PFSK-1 (cell line): ENCODE measurements at regions not wholly inside any gene's neighbourhood (a gene's known extent, or its start where the extent isn't known, plus 50 kb on each side); places are given as distances from the start of the nearest gene placed in this dataset.

Experiments
- POLR2AphosphoS5 ChIP-seq: IDR thresholded peaks from 2 replicates; pipeline ENCODE4 v1.6.1; 2012; ENCODE audit warnings: low read depth, mild to moderate bottlenecking, control low read depth, low read length, moderate library complexity
- REST ChIP-seq, 2 experiments: IDR thresholded peaks; 2 replicates each; pipeline versions ENCODE4 v1.6.1 to v1.8.0; 2011 to 2012; ENCODE audit warnings: low read depth in 2 of 2, low read length in 2 of 2, control low read depth in 1 of 2, inconsistent platforms in 1 of 2, mild to moderate bottlenecking in 1 of 2, moderate library complexity in 1 of 2; ENCODE audit not compliant: insufficient read depth in 1 of 2

GRCh38 chr10:112080231-112080630, 103.3 kb downstream of the GPAM start:
- TF ChIP-seq POLR2AphosphoS5 = no peak
- no peak for TF ChIP-seq REST (IDR thresholded peaks at IDR 0.05; ENCODE audit: insufficient read depth in 1 of 2, low read depth in 2 of 2, low read length in 2 of 2)
